ENCODE measurements at regions not wholly inside any gene's neighbourhood (a gene's known extent, or its start where the extent isn't known, plus 50 kb on each side); places are given as distances from the start of the nearest gene placed in this dataset.

DNA sequence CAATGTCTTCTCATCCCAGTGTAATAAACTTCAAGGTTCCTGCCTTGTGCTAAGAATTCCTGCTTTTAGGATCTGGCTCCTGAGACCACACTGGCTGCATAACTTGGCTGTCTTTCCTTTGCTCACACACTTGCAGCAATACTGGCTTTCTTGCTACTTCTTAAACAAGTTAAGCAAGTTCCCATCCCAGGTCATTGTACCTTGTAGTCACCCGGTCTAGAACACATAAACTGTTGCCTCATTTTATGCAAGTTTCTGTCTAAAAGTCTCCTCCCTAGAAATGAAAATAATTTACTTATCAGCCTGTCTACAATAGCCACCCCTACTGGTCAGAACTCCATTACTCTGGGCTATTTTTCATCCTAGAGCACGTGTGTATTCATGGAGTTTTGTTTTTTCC is 887.9 kb upstream of the FAM98A start:
- WGBS, 2 experiments: 83 to 86% methylated on average over 2 of the region's 2 CpGs
- Histone ChIP-seq H3K9me3 (ENCODE audit: control insufficient read depth, low read length) (no peaks in the 10 kb centered on the region), H3K27me3 (ENCODE audit: control insufficient read depth, insufficient read depth, low read length, poor library complexity, severe bottlenecking) (no peaks in the 10 kb centered on the region), H3K4me1 (ENCODE audit: control insufficient read depth, insufficient read depth, low read length) (no peaks in the 10 kb centered on the region), H3K27ac (ENCODE audit: insufficient read depth, low read depth, low read length, poor library complexity, severe bottlenecking) (no peak overlapping the region), H3K4me3 (ENCODE audit: insufficient read depth, low read depth, low read length) (no peak overlapping the region), H3K36me3 (ENCODE audit: control insufficient read depth, insufficient read depth, low read length) (no peaks in the 10 kb centered on the region)

DNA sequence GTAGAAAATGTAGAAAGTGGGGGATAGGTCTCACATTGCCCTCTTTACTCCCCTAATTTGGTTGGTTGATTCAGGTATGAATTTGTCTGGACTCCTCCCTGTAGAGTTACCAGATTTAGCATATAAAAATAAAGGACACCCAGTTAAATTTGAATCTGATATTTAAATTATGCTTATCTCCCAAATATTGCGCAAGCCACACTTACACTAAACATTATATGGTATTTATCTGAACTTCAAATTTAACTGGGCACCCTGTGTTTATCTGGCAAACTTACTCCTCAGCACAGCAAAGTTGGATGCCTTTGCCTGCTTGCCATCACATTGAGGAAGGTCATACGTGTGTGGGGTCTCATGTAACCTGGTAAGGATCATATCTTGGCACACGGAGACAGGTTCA is 882.4 kb upstream of the FAM98A start:
- Histone ChIP-seq H3K9me3 (ENCODE audit: control insufficient read depth, low read length) (no peaks in the 10 kb centered on the region), H3K4me3 (ENCODE audit: insufficient read depth, low read depth, low read length) (no peak overlapping the region)
- WGBS, 2 experiments: 91 to 100% methylated on average over 3 of the region's 3 CpGs

DNA sequence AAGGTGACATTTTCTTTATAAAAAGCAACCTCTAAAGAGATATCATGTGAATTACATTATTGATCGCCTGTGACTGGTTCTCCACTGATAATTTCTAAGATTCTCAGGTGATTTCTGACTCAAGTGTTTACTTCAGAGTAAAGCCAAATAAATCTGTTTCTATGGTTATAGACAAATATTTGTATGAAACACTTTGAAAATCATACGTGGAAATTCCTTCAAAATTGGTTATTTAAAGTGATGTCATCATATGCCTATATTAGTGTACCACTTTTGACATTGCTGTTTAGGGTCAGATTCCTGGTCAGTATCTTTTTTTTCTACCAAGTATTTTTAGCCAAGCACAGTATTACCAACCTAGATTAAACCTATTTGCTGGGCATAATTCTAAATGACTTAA is 881.3 kb upstream of the FAM98A start:
- H3K9me3 ChIP-seq (ENCODE audit: control insufficient read depth, low read length): no peaks in the 10 kb centered on the region
- H3K4me1 ChIP-seq (ENCODE audit: control insufficient read depth, insufficient read depth, low read length): no peaks in the 10 kb centered on the region
- H3K36me3 ChIP-seq (ENCODE audit: control insufficient read depth, insufficient read depth, low read length): no peaks in the 10 kb centered on the region
- H3K27ac ChIP-seq (ENCODE audit: insufficient read depth, low read depth, low read length, poor library complexity, severe bottlenecking): no peak overlapping the region
- H3K4me3 ChIP-seq (ENCODE audit: insufficient read depth, low read depth, low read length): no peak overlapping the region
- 95% methylated on average over 2 of the region's 2 CpGs for WGBS, 2 experiments
- no peaks in the 10 kb centered on the region for H3K27me3 ChIP-seq (ENCODE audit: control insufficient read depth, insufficient read depth, low read length, poor library complexity, severe bottlenecking)

More for the DNA sequence above, 882.4 kb upstream of the FAM98A start:
- H3K36me3 ChIP-seq (ENCODE audit: control insufficient read depth, insufficient read depth, low read length): no peaks in the 10 kb centered on the region
- H3K27ac ChIP-seq (ENCODE audit: insufficient read depth, low read depth, low read length, poor library complexity, severe bottlenecking): no peak overlapping the region
- no peaks in the 10 kb centered on the region for H3K27me3 ChIP-seq (ENCODE audit: control insufficient read depth, insufficient read depth, low read length, poor library complexity, severe bottlenecking)
- H3K4me1 ChIP-seq (ENCODE audit: control insufficient read depth, insufficient read depth, low read length): no peaks in the 10 kb centered on the region

DNA sequence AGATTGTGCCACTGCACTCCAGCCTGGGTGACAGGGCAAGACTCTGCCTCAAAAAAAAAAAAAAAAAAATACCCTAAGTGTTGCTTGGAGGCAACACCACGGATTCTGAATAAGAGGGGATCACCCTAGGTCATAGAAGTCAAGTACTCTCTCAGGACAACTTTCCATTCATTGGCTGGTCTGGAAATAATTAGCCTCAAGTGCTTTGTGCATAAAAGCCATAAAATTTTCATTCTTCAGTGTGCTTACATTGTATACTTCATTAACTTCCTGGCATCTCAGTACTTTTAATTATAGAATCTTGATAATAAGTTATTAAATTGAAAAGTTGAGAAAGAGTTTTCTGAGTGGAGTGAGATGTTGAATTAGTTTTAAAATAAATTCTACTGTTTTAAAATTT is 876.1 kb upstream of the FAM98A start:
- H3K4me1 ChIP-seq (ENCODE audit: control insufficient read depth, insufficient read depth, low read length): no peaks in the 10 kb centered on the region
- H3K4me3 ChIP-seq (ENCODE audit: insufficient read depth, low read depth, low read length): no peak overlapping the region
- H3K36me3 ChIP-seq (ENCODE audit: control insufficient read depth, insufficient read depth, low read length): no peaks in the 10 kb centered on the region
- no peaks in the 10 kb centered on the region for H3K27me3 ChIP-seq (ENCODE audit: control insufficient read depth, insufficient read depth, low read length, poor library complexity, severe bottlenecking)
- WGBS, 2 experiments: 80 to 87% methylated on average over 1 of the region's 1 CpG
- H3K9me3 ChIP-seq (ENCODE audit: control insufficient read depth, low read length): no peaks in the 10 kb centered on the region
- no peak overlapping the region for H3K27ac ChIP-seq (ENCODE audit: insufficient read depth, low read depth, low read length, poor library complexity, severe bottlenecking)

DNA sequence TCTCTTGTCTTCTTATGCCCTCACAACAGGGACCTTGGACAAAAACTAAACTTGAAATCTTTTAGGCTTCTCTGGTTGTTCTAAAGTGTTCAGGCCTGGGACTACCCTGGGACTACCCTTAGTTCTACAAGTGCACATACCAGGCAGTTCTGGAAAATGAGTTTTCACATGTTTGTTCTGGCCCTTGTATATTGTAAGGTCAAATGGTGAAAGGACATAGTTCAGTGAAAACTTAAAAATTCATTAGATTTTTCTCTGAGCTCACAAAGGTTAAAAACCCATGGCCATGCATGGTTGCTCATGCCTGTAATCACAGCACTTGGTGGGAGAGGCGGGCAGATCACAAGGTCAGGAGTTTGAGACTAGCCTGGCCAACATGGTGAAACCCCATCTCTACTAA is 875.5 kb upstream of the FAM98A start:
- 82 to 86% methylated on average over 1 of the region's 1 CpG for WGBS, 2 experiments
- no peaks in the 10 kb centered on the region for H3K4me1 ChIP-seq (ENCODE audit: control insufficient read depth, insufficient read depth, low read length)
- no peaks in the 10 kb centered on the region for H3K9me3 ChIP-seq (ENCODE audit: control insufficient read depth, low read length)
- H3K4me3 ChIP-seq (ENCODE audit: insufficient read depth, low read depth, low read length): no peak overlapping the region
- no peaks in the 10 kb centered on the region for H3K27me3 ChIP-seq (ENCODE audit: control insufficient read depth, insufficient read depth, low read length, poor library complexity, severe bottlenecking)
- no peak overlapping the region for H3K27ac ChIP-seq (ENCODE audit: insufficient read depth, low read depth, low read length, poor library complexity, severe bottlenecking)
- no peaks in the 10 kb centered on the region for H3K36me3 ChIP-seq (ENCODE audit: control insufficient read depth, insufficient read depth, low read length)

DNA sequence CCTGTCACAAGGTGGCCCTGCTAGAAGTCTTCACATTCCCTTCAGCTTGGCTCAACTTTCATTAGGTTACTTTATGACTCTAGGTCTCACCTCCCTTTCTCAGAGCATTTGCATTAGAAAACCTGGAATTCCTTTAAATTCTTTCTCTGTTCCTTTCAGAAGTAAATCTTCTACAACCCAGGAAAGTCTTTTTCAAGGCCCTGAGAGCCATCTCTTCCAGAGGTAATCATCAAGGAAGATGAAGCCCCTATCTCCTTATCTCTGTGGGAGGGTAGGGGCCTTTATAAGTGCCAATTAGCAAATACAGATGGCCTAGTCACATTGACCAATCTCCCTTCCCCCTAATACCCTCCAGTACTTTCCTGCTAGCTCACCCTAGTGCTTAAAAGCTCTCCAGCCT is 848.0 kb upstream of the FAM98A start:
- no peaks in the 10 kb centered on the region for H3K4me1 ChIP-seq (ENCODE audit: control insufficient read depth, insufficient read depth, low read length)
- H3K9me3 ChIP-seq (ENCODE audit: control insufficient read depth, low read length): no peaks in the 10 kb centered on the region
- H3K36me3 ChIP-seq (ENCODE audit: control insufficient read depth, insufficient read depth, low read length): no peaks in the 10 kb centered on the region
- no peak overlapping the region for H3K27ac ChIP-seq (ENCODE audit: insufficient read depth, low read depth, low read length, poor library complexity, severe bottlenecking)
- no peak overlapping the region for H3K4me3 ChIP-seq (ENCODE audit: insufficient read depth, low read depth, low read length)
- no peaks in the 10 kb centered on the region for H3K27me3 ChIP-seq (ENCODE audit: control insufficient read depth, insufficient read depth, low read length, poor library complexity, severe bottlenecking)

DNA sequence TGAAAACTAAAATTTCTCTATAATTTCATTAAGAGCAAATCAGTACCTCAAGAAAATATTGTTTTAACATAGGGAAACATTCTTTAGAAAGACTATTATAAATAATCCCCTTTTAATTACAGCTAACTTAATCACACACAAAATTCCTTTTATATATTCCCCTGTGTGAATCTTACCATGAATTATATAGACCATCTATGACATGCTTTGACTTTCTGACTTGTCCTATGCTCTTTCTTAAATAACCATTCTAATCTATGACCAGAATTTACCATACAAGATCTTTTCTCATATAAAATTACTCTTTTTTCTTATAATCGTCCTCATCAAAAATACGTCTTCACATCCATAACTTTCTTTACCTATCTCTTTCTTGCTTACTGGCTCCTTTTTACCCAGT is 824.2 kb upstream of the FAM98A start:
- peaks cover 4% of the 10 kb centered on the region for H3K9me3 ChIP-seq (ENCODE audit: control insufficient read depth, low read length)
- 97 to 99% methylated on average over 2 of the region's 2 CpGs for WGBS, 2 experiments

DNA sequence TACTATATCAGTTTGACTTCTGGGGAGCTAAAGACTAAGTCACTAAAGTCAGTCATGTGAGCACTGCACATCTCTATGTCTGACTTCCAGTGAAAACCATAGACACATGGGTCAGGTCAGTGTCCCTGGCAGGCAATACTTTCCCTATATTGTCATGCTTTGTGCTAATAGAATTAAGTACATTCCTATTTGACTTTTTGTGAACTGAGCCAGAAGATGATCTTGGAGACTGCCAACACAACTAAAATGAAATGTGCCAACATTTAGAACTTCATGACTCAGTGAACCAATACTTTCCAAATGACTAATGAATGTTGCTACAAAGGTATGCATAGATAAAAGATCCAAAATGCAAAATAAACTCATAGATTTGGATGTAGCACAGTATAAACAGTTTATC is 820.8 kb upstream of the FAM98A start:
- H3K4me3 ChIP-seq (ENCODE audit: insufficient read depth, low read depth, low read length): no peak overlapping the region
- H3K36me3 ChIP-seq (ENCODE audit: control insufficient read depth, insufficient read depth, low read length): no peaks in the 10 kb centered on the region
- no peaks in the 10 kb centered on the region for H3K4me1 ChIP-seq (ENCODE audit: control insufficient read depth, insufficient read depth, low read length)
- H3K9me3 ChIP-seq (ENCODE audit: control insufficient read depth, low read length): peaks cover 4% of the 10 kb centered on the region
- no peak overlapping the region for H3K27ac ChIP-seq (ENCODE audit: insufficient read depth, low read depth, low read length, poor library complexity, severe bottlenecking)
- no peaks in the 10 kb centered on the region for H3K27me3 ChIP-seq (ENCODE audit: control insufficient read depth, insufficient read depth, low read length, poor library complexity, severe bottlenecking)

More for the DNA sequence above, 824.2 kb upstream of the FAM98A start:
- no peaks in the 10 kb centered on the region for H3K27me3 ChIP-seq (ENCODE audit: control insufficient read depth, insufficient read depth, low read length, poor library complexity, severe bottlenecking)
- H3K4me3 ChIP-seq (ENCODE audit: insufficient read depth, low read depth, low read length): no peak overlapping the region
- no peaks in the 10 kb centered on the region for H3K4me1 ChIP-seq (ENCODE audit: control insufficient read depth, insufficient read depth, low read length)
- no peaks in the 10 kb centered on the region for H3K36me3 ChIP-seq (ENCODE audit: control insufficient read depth, insufficient read depth, low read length)
- H3K27ac ChIP-seq (ENCODE audit: insufficient read depth, low read depth, low read length, poor library complexity, severe bottlenecking): no peak overlapping the region

DNA sequence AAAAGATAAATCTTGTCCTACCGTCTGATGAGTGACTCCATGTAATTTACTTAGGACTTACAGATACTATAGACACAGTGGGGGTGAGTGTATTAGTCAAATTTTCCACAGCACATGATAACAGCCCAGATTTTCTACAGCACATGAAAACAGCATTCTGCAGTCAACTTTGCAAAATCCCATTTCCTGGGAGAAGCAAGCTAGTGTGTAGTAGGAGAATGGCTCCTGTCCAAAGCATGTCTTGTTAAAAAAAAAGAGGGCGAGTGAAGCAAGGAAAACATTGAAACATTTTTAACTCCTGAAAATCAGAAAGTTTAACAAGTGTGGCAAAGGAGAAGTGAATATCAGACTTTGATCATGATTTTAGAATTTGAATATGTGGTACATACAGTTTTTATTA is 817.8 kb upstream of the FAM98A start:
- WGBS, 2 experiments: 90 to 100% methylated on average over 1 to 2 of the region's 2 CpGs

DNA sequence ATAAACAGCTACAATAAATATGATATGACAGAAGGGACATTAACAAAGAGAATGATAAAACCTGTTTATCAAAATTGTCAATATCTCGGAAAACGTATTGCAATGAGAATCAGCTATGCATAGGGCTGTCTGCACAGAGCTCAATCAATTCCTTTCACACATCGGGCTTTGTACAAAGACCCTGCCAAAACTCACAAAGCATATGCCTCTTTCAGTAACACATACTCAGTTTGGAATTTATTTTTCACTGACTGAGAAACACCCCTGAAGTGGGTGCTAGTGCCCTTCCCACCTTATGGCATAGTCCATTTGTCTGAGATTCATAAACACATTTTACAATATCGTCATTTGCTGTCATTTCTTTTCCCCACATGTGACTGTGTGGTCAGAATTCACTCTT is 815.8 kb upstream of the FAM98A start:
- Histone ChIP-seq H3K4me3 (ENCODE audit: insufficient read depth, low read depth, low read length) (no peak overlapping the region), H3K27ac (ENCODE audit: insufficient read depth, low read depth, low read length, poor library complexity, severe bottlenecking) (no peak overlapping the region), H3K36me3 (ENCODE audit: control insufficient read depth, insufficient read depth, low read length) (no peaks in the 10 kb centered on the region), H3K27me3 (ENCODE audit: control insufficient read depth, insufficient read depth, low read length, poor library complexity, severe bottlenecking) (no peaks in the 10 kb centered on the region), H3K9me3 (ENCODE audit: control insufficient read depth, low read length) (no peaks in the 10 kb centered on the region), H3K4me1 (ENCODE audit: control insufficient read depth, insufficient read depth, low read length) (no peaks in the 10 kb centered on the region)
- WGBS, 2 experiments: 94 to 97% methylated on average over 4 of the region's 4 CpGs

More for the DNA sequence above, 817.8 kb upstream of the FAM98A start:
- Histone ChIP-seq H3K36me3 (ENCODE audit: control insufficient read depth, insufficient read depth, low read length) (no peaks in the 10 kb centered on the region), H3K4me1 (ENCODE audit: control insufficient read depth, insufficient read depth, low read length) (no peaks in the 10 kb centered on the region), H3K27ac (ENCODE audit: insufficient read depth, low read depth, low read length, poor library complexity, severe bottlenecking) (no peak overlapping the region), H3K9me3 (ENCODE audit: control insufficient read depth, low read length) (no peaks in the 10 kb centered on the region), H3K27me3 (ENCODE audit: control insufficient read depth, insufficient read depth, low read length, poor library complexity, severe bottlenecking) (no peaks in the 10 kb centered on the region), H3K4me3 (ENCODE audit: insufficient read depth, low read depth, low read length) (no peak overlapping the region)

DNA sequence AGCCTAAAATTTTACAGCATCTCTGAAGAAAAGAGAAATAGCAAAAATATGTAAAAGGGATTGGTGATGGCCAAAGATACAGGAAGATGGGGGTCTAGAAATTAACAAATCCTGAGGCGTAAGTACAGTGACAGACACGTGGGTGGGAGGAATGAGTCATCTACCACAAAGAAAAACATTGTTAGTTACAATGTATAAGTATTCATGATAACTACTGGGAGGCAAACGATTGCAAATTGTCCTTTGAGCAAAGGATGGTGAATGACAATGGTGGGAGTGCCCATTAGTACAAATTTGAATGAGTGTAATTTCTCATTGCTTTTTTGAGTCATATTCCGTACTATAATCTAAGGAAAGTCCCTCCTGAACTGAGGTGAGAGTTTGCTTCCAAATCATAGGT is 809.0 kb upstream of the FAM98A start:
- Histone ChIP-seq H3K9me3 (ENCODE audit: control insufficient read depth, low read length) (no peaks in the 10 kb centered on the region), H3K27me3 (ENCODE audit: control insufficient read depth, insufficient read depth, low read length, poor library complexity, severe bottlenecking) (no peaks in the 10 kb centered on the region), H3K27ac (ENCODE audit: insufficient read depth, low read depth, low read length, poor library complexity, severe bottlenecking) (no peak overlapping the region), H3K36me3 (ENCODE audit: control insufficient read depth, insufficient read depth, low read length) (no peaks in the 10 kb centered on the region), H3K4me3 (ENCODE audit: insufficient read depth, low read depth, low read length) (no peak overlapping the region), H3K4me1 (ENCODE audit: control insufficient read depth, insufficient read depth, low read length) (no peaks in the 10 kb centered on the region)
- WGBS, 2 experiments: 75 to 88% methylated on average over 3 to 4 of the region's 4 CpGs

Data from ectodermal cell (in vitro differentiated cells).